GM12875 (cell line): ENCODE measurements at regions not wholly inside any gene's neighbourhood (a gene's known extent, or its start where the extent isn't known, plus 50 kb on each side); places are given as distances from the start of the nearest gene placed in this dataset.

Experiments used
- H3K4me3 ChIP-seq: one replicate; pipeline ENCODE4 v1.5.1; 2011; ENCODE audit warnings: low read depth, low read length, control low read depth
- TF ChIP-seq, protein P1 (sequence below): IDR thresholded peaks from 2 replicates; pipeline ENCODE4 v1.5.1; 2011; ENCODE audit warnings: low read depth, mild to moderate bottlenecking, control low read depth, inconsistent platforms, low read length, moderate library complexity, borderline replicate concordance; ENCODE audit not compliant: insufficient read depth

DNA sequence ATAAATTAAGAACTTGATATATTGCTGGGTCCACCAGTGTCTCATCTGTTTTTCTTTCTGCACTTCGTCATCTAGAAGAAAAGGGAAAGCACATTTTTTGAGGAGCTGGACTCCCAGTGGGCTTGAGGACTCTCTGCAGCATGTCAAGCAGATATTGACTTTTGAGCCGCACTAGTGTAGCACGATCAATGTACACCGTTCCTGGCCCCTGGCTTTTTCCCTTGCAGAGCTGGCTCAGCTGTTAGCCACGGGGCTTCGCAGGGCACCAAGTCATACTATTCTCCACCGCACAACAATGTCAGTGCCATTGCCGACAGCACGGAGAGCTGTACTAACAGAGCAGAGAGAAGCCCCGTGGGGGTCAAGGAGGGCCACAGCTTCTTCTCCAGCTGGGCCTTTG, 235.4 kb upstream of the HABP2 start:
- TF ChIP-seq, protein P1, sequence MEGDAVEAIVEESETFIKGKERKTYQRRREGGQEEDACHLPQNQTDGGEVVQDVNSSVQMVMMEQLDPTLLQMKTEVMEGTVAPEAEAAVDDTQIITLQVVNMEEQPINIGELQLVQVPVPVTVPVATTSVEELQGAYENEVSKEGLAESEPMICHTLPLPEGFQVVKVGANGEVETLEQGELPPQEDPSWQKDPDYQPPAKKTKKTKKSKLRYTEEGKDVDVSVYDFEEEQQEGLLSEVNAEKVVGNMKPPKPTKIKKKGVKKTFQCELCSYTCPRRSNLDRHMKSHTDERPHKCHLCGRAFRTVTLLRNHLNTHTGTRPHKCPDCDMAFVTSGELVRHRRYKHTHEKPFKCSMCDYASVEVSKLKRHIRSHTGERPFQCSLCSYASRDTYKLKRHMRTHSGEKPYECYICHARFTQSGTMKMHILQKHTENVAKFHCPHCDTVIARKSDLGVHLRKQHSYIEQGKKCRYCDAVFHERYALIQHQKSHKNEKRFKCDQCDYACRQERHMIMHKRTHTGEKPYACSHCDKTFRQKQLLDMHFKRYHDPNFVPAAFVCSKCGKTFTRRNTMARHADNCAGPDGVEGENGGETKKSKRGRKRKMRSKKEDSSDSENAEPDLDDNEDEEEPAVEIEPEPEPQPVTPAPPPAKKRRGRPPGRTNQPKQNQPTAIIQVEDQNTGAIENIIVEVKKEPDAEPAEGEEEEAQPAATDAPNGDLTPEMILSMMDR: no peak
- H3K4me3 ChIP-seq: no peak overlapping the region

DNA sequence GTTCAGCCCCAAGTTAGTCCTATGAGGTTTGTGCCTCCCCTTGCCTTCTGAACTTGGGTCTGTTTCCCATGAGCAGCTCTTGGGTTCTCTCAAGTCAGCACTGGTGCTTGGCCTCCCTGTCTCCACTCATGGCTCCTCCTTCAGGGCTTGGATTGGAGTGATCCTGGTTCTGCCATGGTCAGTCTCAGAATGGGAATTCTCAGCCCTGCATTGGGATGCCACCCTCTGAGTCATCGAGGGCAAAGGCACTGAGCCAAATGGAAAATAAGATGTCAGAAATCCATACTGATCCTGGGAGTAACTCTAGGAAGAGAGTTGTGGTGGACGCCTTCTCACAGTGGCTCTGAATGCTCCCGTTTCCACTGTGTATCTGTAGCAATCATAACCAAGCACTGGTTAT, 233.4 kb upstream of the HABP2 start:
- no peak overlapping the region for H3K4me3 ChIP-seq
- TF ChIP-seq, protein P1: no peak

- no peak overlapping the region for H3K4me3 ChIP-seq
- TF ChIP-seq, protein P1: no peak
These were observed 232.6 kb upstream of the HABP2 start for GRCh38 chr10:113320211-113320610.

DNA sequence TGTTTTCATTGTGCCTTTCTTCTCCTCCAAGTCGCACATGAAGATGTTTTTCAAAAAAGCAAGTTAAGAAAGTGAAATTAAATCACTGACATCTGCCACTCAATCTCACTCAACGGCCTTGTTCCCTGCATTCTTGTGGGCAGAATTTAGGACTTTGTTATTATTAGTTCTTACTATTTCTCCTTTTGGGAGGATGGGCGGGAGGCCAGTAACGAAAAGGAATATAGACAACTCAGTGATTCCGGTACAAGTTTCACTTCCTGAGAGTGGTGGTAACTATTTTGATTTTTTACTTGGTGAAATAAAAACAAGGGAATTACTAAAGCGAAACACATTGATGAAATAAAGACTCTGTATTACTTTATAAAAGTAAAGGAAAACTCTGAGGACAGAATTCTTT, 231.9 kb upstream of the HABP2 start:
- no peak overlapping the region for H3K4me3 ChIP-seq
- TF ChIP-seq, protein P1: no peak

DNA sequence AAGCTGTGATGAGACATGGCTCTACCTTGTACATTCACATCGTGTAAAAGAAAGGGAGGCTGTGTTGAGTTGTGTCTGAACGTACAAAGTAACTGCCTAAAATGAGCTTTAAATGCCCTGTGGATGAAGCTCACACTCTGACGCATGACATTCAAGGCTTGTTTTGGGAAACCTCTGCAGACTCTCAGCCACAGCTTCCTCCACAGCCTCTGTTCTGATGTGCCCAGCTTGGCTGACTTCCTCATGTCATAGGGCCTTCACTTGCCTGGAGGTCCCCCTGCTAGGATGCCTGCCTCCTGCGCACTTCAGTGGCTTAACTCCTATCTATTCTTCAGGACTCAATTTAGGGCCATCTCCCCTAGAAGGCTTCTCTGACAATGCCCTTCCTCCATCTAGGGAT, 230.0 kb upstream of the HABP2 start:
- TF ChIP-seq, protein P1: no peak
- no peak overlapping the region for H3K4me3 ChIP-seq

DNA sequence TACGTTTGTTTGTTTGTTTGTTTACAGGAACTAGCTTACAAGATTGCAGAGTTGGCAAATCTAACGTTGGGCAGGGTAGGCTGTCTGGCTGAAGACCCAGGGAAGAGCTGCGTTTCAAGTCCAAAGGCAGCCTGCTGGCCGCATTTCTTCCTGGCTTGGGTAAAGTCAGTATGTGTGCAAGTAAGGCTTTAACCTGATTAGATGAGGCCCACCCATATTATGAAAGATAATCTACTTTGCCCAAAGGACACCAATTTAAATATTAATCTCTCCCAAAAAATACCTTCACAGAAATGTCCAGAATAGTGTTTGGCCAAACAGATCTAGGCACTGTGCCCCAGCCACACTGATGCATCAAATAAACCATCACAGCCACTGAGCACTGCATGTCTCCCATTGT, 228.9 kb upstream of the HABP2 start:
- TF ChIP-seq, protein P1: no peak
- no peak overlapping the region for H3K4me3 ChIP-seq

DNA sequence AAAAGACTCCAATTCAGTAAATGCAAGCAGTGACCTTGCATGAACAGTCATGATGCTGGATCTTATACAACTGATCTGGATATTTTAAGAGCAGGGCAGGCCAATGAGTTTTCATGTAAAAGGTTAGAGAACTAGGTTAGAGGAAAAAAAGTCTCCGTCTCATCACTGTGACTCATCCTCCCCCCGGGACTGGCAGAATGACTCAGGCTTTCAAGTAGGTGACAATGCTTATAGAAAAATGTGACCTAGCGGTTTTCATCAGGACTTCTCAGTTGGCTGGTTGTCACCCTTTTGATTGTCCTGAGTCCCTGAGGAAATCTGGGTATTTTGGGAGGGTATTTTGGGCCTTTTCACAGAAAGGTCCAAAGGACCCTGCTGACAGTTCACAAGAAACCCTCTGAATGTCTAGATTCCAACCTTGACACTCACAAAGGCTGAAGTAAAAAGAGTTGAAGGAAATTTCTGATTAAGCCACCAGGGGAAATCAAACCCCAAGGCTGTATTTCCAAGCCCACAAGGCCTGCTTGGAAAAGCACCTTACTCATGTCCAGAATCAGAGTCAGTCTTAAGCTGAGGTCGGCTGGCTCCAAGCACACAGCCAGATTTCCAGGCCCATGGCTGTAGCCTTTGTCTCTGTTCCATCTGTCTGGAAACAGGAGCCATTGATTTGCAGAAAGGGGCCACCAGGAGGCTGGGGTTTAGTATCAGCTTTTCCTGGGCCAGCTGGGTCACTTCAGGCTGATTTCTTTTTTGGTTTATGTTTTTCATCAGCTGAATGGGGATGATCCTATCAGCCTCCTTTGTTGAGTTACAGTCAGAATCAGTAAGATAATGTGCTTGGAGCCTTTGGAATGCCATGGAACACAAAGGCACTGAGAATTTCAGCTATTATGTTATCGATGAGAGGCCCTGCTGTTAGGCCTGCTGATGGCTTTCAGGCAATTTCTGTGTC, 226.4 kb upstream of the HABP2 start:
- no peak overlapping the region for H3K4me3 ChIP-seq
- TF ChIP-seq, protein P1: 0 out of 2 replicates have a peak, but pooled peaks have one; percentile 8
